H9 (cell line): ENCODE measurements at regions not wholly inside any gene's neighbourhood (a gene's known extent, or its start where the extent isn't known, plus 50 kb on each side); places are given as distances from the start of the nearest gene placed in this dataset.

Experiments used
- DNase-seq: peaks from one replicate; pipeline ENCODE4 v3.0.0-alpha.2; 2017
- H2AFZ ChIP-seq: one replicate; pipeline ENCODE4 v1.6.1; 2013; ENCODE audit warnings: mild to moderate bottlenecking, low read length, control low read depth, moderate library complexity
- H2AK5ac ChIP-seq: 2 replicates; pipeline ENCODE4 v1.6.1; 2013; ENCODE audit warnings: low read length, control low read depth, mixed read lengths; ENCODE audit not compliant: insufficient read length
- H2BK120ac ChIP-seq: one replicate; pipeline ENCODE4 v1.6.1; 2013; ENCODE audit warnings: low read depth, mild to moderate bottlenecking, low read length, control low read depth, inconsistent platforms; ENCODE audit not compliant: poor library complexity, severe bottlenecking
- H2BK12ac ChIP-seq: 2 replicates; pipeline ENCODE4 v1.6.1; 2013; ENCODE audit warnings: low read length, control low read depth, mixed read lengths, low read depth; ENCODE audit not compliant: insufficient read length
- H2BK15ac ChIP-seq: 2 replicates; pipeline ENCODE4 v1.6.1; 2013; ENCODE audit warnings: low read depth, low read length, control low read depth
- H2BK20ac ChIP-seq: one replicate; pipeline ENCODE4 v1.6.1; 2013; ENCODE audit warnings: low read depth, mild to moderate bottlenecking, low read length, control low read depth, inconsistent platforms; ENCODE audit not compliant: poor library complexity, severe bottlenecking
- H2BK5ac ChIP-seq: 2 replicates; pipeline ENCODE4 v1.6.1; 2013; ENCODE audit warnings: low read length, control low read depth, mixed read lengths; ENCODE audit not compliant: insufficient read length
- H3K14ac ChIP-seq: 2 replicates; pipeline ENCODE4 v1.6.1; 2013; ENCODE audit warnings: low read length, control low read depth; ENCODE audit not compliant: insufficient read depth
- H3K18ac ChIP-seq: 2 replicates; pipeline ENCODE4 v1.6.1; 2013; ENCODE audit warnings: low read depth, mild to moderate bottlenecking, mixed read lengths, low read length, control low read depth; ENCODE audit not compliant: insufficient read length
- H3K23ac ChIP-seq: 2 replicates; pipeline ENCODE4 v1.6.1; 2013; ENCODE audit warnings: low read length, control low read depth, mixed read lengths, low read depth; ENCODE audit not compliant: insufficient read length
- H3K23me2 ChIP-seq: 2 replicates; pipeline ENCODE4 v1.6.1; 2013; ENCODE audit warnings: low read depth, mild to moderate bottlenecking, mixed read lengths, low read length, control low read depth; ENCODE audit not compliant: insufficient read length, poor library complexity, severe bottlenecking
- H3K27ac ChIP-seq: 2 replicates; pipeline ENCODE4 v1.5.1; 2013; ENCODE audit warnings: low read length, control low read depth, mixed read lengths, low read depth; ENCODE audit not compliant: insufficient read length
- H3K27me3 ChIP-seq: 2 replicates; pipeline ENCODE4 v1.6.1; 2013; ENCODE audit warnings: low read length, control low read depth, inconsistent platforms; ENCODE audit not compliant: insufficient read depth
- H3K4ac ChIP-seq: 2 replicates; pipeline ENCODE4 v1.6.1; 2013; ENCODE audit warnings: low read depth, mild to moderate bottlenecking, control low read depth, inconsistent platforms, low read length, moderate library complexity
- H3K4me1 ChIP-seq: 2 replicates; pipeline ENCODE4 v1.6.1; 2013; ENCODE audit warnings: low read length, control low read depth, inconsistent platforms; ENCODE audit not compliant: insufficient read depth
- H3K4me2 ChIP-seq: 2 replicates; pipeline ENCODE4 v1.6.1; 2013; ENCODE audit warnings: low read length, control low read depth, mixed read lengths; ENCODE audit not compliant: insufficient read length, insufficient read depth
- H3K56ac ChIP-seq: 2 replicates; pipeline ENCODE4 v1.6.1; 2013; ENCODE audit warnings: low read depth, mild to moderate bottlenecking, mixed read lengths, low read length, control low read depth; ENCODE audit not compliant: insufficient read length
- H3K79me1 ChIP-seq: 2 replicates; pipeline ENCODE4 v1.6.1; 2013; ENCODE audit warnings: low read depth, mild to moderate bottlenecking, moderate library complexity, low read length, control low read depth, inconsistent platforms; ENCODE audit not compliant: insufficient read depth, poor library complexity, severe bottlenecking
- H3K79me2 ChIP-seq: 2 replicates; pipeline ENCODE4 v1.6.1; 2013; ENCODE audit warnings: low read length, control low read depth, inconsistent platforms; ENCODE audit not compliant: insufficient read depth
- H3K9ac ChIP-seq: 2 replicates; pipeline ENCODE4 v1.6.1; 2013; ENCODE audit warnings: low read length, control low read depth, mixed read lengths; ENCODE audit not compliant: insufficient read length; ENCODE audit errors: extremely low read depth
- H3K9me3 ChIP-seq: one replicate; pipeline ENCODE4 v1.6.1; 2013; ENCODE audit warnings: low read depth, low read length, inconsistent platforms; ENCODE audit not compliant: control insufficient read depth
- H3T11ph ChIP-seq: one replicate; pipeline ENCODE4 v1.6.1; 2013; ENCODE audit warnings: mild to moderate bottlenecking, low read length, control low read depth, inconsistent platforms
- H4K20me1 ChIP-seq: one replicate; pipeline ENCODE4 v1.6.1; 2013; ENCODE audit not compliant: control insufficient read depth, insufficient read length, insufficient read depth
- H4K5ac ChIP-seq: 2 replicates; pipeline ENCODE4 v1.6.1; 2013; ENCODE audit warnings: low read depth, mild to moderate bottlenecking, mixed read lengths, low read length, control low read depth; ENCODE audit not compliant: insufficient read length
- H4K8ac ChIP-seq: replicated peaks from 2 replicates; pipeline ENCODE4 v1.6.1; 2013; ENCODE audit warnings: low read length, control low read depth, mixed read lengths, low read depth; ENCODE audit not compliant: insufficient read length
- H4K91ac ChIP-seq: 2 replicates; pipeline ENCODE4 v1.6.1; 2013; ENCODE audit warnings: low read depth, mild to moderate bottlenecking, moderate library complexity, mixed read lengths, low read length, control low read depth; ENCODE audit not compliant: insufficient read length
- H3K27ac Mint-ChIP-seq, 3 experiments: 2 replicates in 2 of 3; 3 replicates in 1 of 3; pipeline ENCODE4 v1.8.0; 2020 to 2021; ENCODE audit warnings: mixed read lengths in 3 of 3, mild to moderate bottlenecking in 1 of 3, moderate library complexity in 1 of 3
- H3K27me3 Mint-ChIP-seq: 2 replicates; pipeline ENCODE4 v1.8.0; 2021; ENCODE audit warnings: low read depth, mild to moderate bottlenecking, moderate library complexity, mixed read lengths
- H3K36me3 Mint-ChIP-seq, 3 experiments: 2 replicates in 2 of 3; 3 replicates in 1 of 3; pipeline ENCODE4 v1.8.0; 2020 to 2021; ENCODE audit warnings: low read depth in 3 of 3, mixed read lengths in 3 of 3; ENCODE audit not compliant: insufficient read depth in 1 of 3
- H3K4me1 Mint-ChIP-seq, 2 experiments: 2 replicates each; pipeline ENCODE4 v1.8.0; 2020; ENCODE audit warnings: mixed read lengths in 2 of 2
- H3K4me3 Mint-ChIP-seq, 2 experiments: 2 replicates in 1 of 2; 3 replicates in 1 of 2; pipeline ENCODE4 v1.8.0; 2020 to 2021; ENCODE audit warnings: mild to moderate bottlenecking in 2 of 2, mixed read lengths in 2 of 2, moderate library complexity in 1 of 2
- H3K9me3 Mint-ChIP-seq, 2 experiments: 2 replicates in 1 of 2; 3 replicates in 1 of 2; pipeline ENCODE4 v1.8.0; 2020; ENCODE audit warnings: mild to moderate bottlenecking in 2 of 2, mixed read lengths in 2 of 2, moderate library complexity in 1 of 2
- CTCF ChIP-seq: fragments of 200-600 bp; sonication (generic); conservative IDR thresholded peaks from 3 replicates; pipeline ENCODE4 v1.8.0; 2021; ENCODE audit warnings: antibody characterized with exemption, mild to moderate bottlenecking
- whole genome bisulfite sequencing: extraction: QIAGEN DNeasy Blood & Tissue Kit; methylation state at CpG from one replicate; pipeline ENCODE4 v1.1.7; 2013; ENCODE audit warnings: missing lambda C conversion rate, low lambda C conversion rate, mixed read lengths; ENCODE audit not compliant: insufficient read length; ENCODE audit errors: extremely low coverage; 5-methylcytosine and 5-hydroxymethylcytosine counted together

GRCh38 chr17:77610972-77611521 is 347.5 kb upstream of the TNRC6C start:
- Histone ChIP-seq H4K20me1 (no peaks in the 10 kb centered on the region), H2BK20ac (no peak overlapping the region), H2BK120ac (no peak overlapping the region), H4K91ac (no peak overlapping the region), H3K9ac (no peak overlapping the region), H3K79me1 (no peaks in the 10 kb centered on the region), H3K79me2 (no peaks in the 10 kb centered on the region), H4K8ac (no peak overlapping the region), H3K4me2 (no peak overlapping the region), H2BK15ac (no peak overlapping the region), H3K18ac (no peak overlapping the region), H4K5ac (no peak overlapping the region), H2BK12ac (no peak overlapping the region), H3K56ac (no peak overlapping the region), H2AFZ (no peak overlapping the region), H3K27me3 (no peaks in the 10 kb centered on the region), H2AK5ac (no peak overlapping the region), H3T11ph (no peak overlapping the region), H3K23ac (no peak overlapping the region), H3K23me2 (no peaks in the 10 kb centered on the region), H3K4me1 (no peaks in the 10 kb centered on the region), H3K4ac (no peak overlapping the region), H2BK5ac (no peak overlapping the region), H3K14ac (no peak overlapping the region), H3K9me3 (no peaks in the 10 kb centered on the region), H3K27ac (no peak overlapping the region)
- Mint-ChIP-seq H3K9me3 (no peaks in the 10 kb centered on the region), H3K36me3 (peaks cover 0 to 2% (median 0%) of the 10 kb centered on the region in 3 experiments; a peak in 1 of 7 replicates), H3K27me3 (peaks cover 19% of the 10 kb centered on the region), H3K4me3 (no peak overlapping the region), H3K27ac (no peak overlapping the region), H3K4me1 (no peaks in the 10 kb centered on the region; a peak in 1 of 4 replicates)
- no peak for TF ChIP-seq CTCF
- WGBS: no CpG with 5 or more reads among the region's 9 CpGs
- DNase-seq: no peak
